ENCODE measurements at regions not wholly inside any gene's neighbourhood (a gene's known extent, or its start where the extent isn't known, plus 50 kb on each side); places are given as distances from the start of the nearest gene placed in this dataset.

DNA sequence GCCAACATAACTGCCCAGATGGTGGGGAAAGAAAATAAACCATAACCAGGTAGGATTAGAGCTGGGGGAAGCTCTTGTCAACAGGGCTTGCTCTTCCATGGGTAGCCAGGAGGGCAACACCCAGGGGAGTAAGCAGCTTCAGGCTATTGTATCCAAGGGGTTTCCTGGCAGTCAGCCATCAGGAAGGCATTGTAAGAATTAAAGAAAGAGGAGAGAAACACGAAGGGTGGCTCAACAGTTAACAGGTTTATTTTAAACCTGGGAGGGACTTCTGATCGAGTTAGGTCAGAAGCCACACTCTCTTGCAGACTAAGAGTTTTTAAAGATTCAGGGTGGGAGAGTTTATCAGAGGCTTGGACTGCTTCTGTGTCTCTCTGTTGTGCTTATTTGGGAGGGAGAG lies 114.2 kb downstream of the QRSL1 start:
- WGBS, 2 donors = 67 to 76% methylated on average over 2 of the region's 2 CpGs
- Histone ChIP-seq H3K27me3 (no peaks in the 10 kb centered on the region), H3K36me3 (replicated peaks in 1 of 2; ENCODE audit: insufficient read depth in 1 of 2, low read depth in 2 of 2) (no peaks in the 10 kb centered on the region), H3K9me3 (no peaks in the 10 kb centered on the region), H3K4me1 (peaks cover 65% of the 10 kb centered on the region), H3K4me3 (no peak overlapping the region), H3K27ac (peak overlapping the region in 3 of 4 donors; percentile 8 to 26 (median 10))
- intact Hi-C loops (cut with DNase I) = no loop called here
- DNase-seq (no peak), ATAC-seq (no peak)
- TF ChIP-seq, protein P1, sequence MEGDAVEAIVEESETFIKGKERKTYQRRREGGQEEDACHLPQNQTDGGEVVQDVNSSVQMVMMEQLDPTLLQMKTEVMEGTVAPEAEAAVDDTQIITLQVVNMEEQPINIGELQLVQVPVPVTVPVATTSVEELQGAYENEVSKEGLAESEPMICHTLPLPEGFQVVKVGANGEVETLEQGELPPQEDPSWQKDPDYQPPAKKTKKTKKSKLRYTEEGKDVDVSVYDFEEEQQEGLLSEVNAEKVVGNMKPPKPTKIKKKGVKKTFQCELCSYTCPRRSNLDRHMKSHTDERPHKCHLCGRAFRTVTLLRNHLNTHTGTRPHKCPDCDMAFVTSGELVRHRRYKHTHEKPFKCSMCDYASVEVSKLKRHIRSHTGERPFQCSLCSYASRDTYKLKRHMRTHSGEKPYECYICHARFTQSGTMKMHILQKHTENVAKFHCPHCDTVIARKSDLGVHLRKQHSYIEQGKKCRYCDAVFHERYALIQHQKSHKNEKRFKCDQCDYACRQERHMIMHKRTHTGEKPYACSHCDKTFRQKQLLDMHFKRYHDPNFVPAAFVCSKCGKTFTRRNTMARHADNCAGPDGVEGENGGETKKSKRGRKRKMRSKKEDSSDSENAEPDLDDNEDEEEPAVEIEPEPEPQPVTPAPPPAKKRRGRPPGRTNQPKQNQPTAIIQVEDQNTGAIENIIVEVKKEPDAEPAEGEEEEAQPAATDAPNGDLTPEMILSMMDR (IDR thresholded peaks at IDR 0.05) = no peak
- no peak for TF ChIP-seq POLR2A (IDR thresholded peaks at IDR 0.05)

DNA sequence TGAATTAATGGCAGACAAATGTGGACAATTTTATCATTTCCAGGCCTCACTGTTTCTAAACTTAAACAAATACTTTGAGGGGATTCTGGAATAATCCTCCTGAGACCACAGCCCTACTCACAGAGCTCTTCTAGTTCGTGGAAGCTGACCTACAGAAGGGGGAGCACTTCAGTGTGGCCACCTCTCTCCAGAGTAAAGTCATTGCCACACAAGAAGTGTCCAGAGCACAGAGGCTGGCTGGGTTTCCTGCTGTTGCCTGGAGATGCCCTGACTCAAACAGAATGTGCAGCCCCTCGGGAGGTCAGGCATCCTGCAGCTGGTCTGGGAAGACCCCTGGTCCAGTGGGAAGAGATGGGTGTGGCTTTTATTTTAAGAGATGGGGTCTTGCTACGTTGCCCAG lies 110.9 kb downstream of the QRSL1 start:
- Histone ChIP-seq H3K36me3 (replicated peaks in 1 of 2; ENCODE audit: insufficient read depth in 1 of 2, low read depth in 2 of 2) (no peaks in the 10 kb centered on the region), H3K27me3 (no peaks in the 10 kb centered on the region), H3K4me3 (no peak overlapping the region), H3K27ac (peak overlapping the region; percentile 53 to 94 (median 86)), H3K4me1 (peaks cover 84% of the 10 kb centered on the region), H3K9me3 (no peaks in the 10 kb centered on the region)
- no peak for ATAC-seq
- 53 to 79% methylated on average over 2 to 3 of the region's 3 CpGs for WGBS, 2 donors
- intact Hi-C loops (cut with DNase I) = no loop called here
- DNase-seq = peak in 2 of 4 donors; percentile 33 to 45
- TF ChIP-seq, protein P1 (IDR thresholded peaks at IDR 0.05) = peak in 1 of 7 experiments; percentile 20
- TF ChIP-seq POLR2A (IDR thresholded peaks at IDR 0.05) = no peak

DNA sequence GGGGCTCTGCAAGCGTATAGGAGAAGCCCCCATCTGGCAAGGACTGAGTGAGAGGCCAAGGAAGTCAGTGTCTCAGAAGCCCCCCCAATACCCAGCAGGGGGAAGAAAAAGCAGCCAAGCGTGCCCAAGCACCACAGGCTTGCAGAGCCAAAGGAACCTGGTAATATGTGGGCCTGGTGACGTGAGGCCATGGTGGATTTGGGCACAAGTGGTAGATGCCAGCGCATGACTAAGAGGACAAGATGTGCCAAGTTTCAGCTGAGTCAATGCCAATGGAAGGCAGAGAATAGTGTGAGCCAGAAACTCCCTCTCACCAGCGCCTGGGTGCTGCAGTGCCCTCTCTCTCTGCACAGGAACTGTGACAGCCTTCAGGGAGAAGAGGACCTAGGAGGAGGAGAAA lies 110.0 kb downstream of the QRSL1 start:
- H3K27me3 ChIP-seq = no peaks in the 10 kb centered on the region
- 29 to 32% methylated on average over 5 of the region's 5 CpGs for WGBS, 2 donors
- H3K36me3 ChIP-seq (replicated peaks in 1 of 2; ENCODE audit: insufficient read depth in 1 of 2, low read depth in 2 of 2) = no peaks in the 10 kb centered on the region
- H3K9me3 ChIP-seq = no peaks in the 10 kb centered on the region
- H3K27ac ChIP-seq = peak overlapping the region; percentile 83 to 94 (median 90)
- ATAC-seq = peak; percentile 98
- peak; percentile 93 to 97 (median 96) for DNase-seq
- intact Hi-C loops (cut with DNase I) = no loop called here
- no peak overlapping the region for H3K4me3 ChIP-seq
- TF ChIP-seq, protein P1 (IDR thresholded peaks at IDR 0.05) = peak in 4 of 7 experiments; percentile 43 to 48 (median 44)
- TF ChIP-seq POLR2A (IDR thresholded peaks at IDR 0.05) = peak in 2 of 3 donors; percentile 78 to 80
- H3K4me1 ChIP-seq = peaks cover 78% of the 10 kb centered on the region

DNA sequence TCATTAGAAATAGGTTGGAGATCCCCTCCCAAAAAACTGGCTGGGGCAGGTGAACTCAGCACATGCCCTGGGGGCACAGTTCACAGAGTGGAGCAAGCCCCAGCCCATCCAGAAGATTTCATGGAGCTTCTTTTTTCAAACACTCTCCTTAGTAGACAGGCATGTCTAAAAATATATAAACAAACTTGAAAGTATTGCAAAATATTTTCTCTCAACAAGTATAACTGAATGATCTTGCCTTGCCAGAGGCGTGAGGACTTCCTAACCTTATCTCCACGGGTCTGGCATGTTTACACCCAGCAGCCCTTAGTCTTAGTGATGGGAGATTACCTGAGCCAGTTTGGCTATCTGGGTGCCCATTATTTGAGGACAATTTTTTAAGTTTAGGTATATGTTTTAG lies 107.1 kb downstream of the QRSL1 start:
- peaks cover 90% of the 10 kb centered on the region for H3K4me1 ChIP-seq
- DNase-seq (no peak), ATAC-seq (no peak)
- intact Hi-C loops (cut with DNase I) = no loop called here
- peak overlapping the region in 2 of 4 donors; percentile 30 to 55 for H3K27ac ChIP-seq
- no peaks in the 10 kb centered on the region for H3K9me3 ChIP-seq
- no peaks in the 10 kb centered on the region for H3K36me3 ChIP-seq (replicated peaks in 1 of 2; ENCODE audit: insufficient read depth in 1 of 2, low read depth in 2 of 2)
- TF ChIP-seq POLR2A (IDR thresholded peaks at IDR 0.05) = no peak
- TF ChIP-seq, protein P1 (IDR thresholded peaks at IDR 0.05) = no peak
- no peaks in the 10 kb centered on the region for H3K27me3 ChIP-seq
- WGBS, 2 donors = 19 to 20% methylated on average over 2 of the region's 2 CpGs
- H3K4me3 ChIP-seq = no peak overlapping the region

DNA sequence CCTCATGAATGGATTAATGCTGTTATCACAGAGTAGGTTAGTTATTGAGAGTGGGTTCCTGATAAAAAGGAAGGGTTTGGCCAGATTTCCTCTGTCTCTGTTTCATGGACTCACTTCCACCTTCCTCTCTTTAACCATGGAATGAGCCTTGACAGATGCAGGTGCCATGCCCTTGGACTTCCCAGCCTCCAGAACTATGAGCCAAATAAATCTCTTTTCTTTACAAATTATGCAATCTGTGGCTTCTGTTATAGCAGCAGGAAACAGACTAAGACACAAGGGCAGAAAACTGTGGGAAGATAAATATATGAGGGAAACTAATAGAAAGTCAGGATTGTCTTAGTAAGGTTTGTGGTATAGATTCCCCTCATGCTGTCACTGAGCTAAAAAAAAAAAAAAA lies 106.5 kb downstream of the QRSL1 start:
- intact Hi-C loops (cut with DNase I) = no loop called here
- H3K36me3 ChIP-seq (replicated peaks in 1 of 2; ENCODE audit: insufficient read depth in 1 of 2, low read depth in 2 of 2) = no peaks in the 10 kb centered on the region
- TF ChIP-seq, protein P1 (IDR thresholded peaks at IDR 0.05) = no peak
- TF ChIP-seq POLR2A (IDR thresholded peaks at IDR 0.05) = no peak
- no peak for DNase-seq
- no peaks in the 10 kb centered on the region for H3K27me3 ChIP-seq
- H3K9me3 ChIP-seq = no peaks in the 10 kb centered on the region
- peak overlapping the region in 2 of 4 donors; percentile 10 to 30 for H3K27ac ChIP-seq
- no peak for ATAC-seq
- H3K4me1 ChIP-seq = peaks cover 89% of the 10 kb centered on the region
- no peak overlapping the region for H3K4me3 ChIP-seq
